ENCODE measurements at regions not wholly inside any gene's neighbourhood (a gene's known extent, or its start where the extent isn't known, plus 50 kb on each side); places are given as distances from the start of the nearest gene placed in this dataset.

DNA sequence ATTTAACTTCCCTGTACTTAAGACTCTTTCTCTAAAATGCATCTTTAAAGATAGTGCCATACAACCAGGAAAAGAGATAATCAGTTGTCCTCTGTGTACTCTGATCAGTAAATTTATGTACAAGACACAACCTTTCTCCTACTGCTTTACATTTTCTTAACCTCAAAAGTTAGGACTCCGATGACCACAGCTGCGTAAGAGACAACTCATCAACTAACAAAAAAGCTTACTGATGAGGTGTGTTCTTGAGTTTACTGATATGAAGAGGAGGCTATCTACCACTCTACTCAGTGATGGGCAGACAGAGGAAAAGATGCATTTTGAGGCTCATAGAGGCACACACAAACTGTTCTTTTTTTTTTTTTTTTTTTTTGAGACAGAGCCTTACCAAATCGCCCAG, 71.4 kb upstream of the HIF1A start:
- no peak for TF ChIP-seq POLR2A (IDR thresholded peaks at IDR 0.05)
- TF ChIP-seq, protein P1, sequence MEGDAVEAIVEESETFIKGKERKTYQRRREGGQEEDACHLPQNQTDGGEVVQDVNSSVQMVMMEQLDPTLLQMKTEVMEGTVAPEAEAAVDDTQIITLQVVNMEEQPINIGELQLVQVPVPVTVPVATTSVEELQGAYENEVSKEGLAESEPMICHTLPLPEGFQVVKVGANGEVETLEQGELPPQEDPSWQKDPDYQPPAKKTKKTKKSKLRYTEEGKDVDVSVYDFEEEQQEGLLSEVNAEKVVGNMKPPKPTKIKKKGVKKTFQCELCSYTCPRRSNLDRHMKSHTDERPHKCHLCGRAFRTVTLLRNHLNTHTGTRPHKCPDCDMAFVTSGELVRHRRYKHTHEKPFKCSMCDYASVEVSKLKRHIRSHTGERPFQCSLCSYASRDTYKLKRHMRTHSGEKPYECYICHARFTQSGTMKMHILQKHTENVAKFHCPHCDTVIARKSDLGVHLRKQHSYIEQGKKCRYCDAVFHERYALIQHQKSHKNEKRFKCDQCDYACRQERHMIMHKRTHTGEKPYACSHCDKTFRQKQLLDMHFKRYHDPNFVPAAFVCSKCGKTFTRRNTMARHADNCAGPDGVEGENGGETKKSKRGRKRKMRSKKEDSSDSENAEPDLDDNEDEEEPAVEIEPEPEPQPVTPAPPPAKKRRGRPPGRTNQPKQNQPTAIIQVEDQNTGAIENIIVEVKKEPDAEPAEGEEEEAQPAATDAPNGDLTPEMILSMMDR (IDR thresholded peaks at IDR 0.05) = no peak
- DNase-seq = no peak
- 93 to 97% methylated on average over 2 to 3 of the region's 3 CpGs for WGBS, 2 donors
- Histone ChIP-seq H3K4me1 (peaks cover 0 to 12% (median 7%) of the 10 kb centered on the region in 3 donors), H3K9me3 (no peaks in the 10 kb centered on the region), H3K4me3 (no peak overlapping the region), H3K27ac (no peak overlapping the region), H3K36me3 (no peaks in the 10 kb centered on the region), H3K27me3 (no peaks in the 10 kb centered on the region)
- intact Hi-C loops (cut with DNase I) = no loop called here

DNA sequence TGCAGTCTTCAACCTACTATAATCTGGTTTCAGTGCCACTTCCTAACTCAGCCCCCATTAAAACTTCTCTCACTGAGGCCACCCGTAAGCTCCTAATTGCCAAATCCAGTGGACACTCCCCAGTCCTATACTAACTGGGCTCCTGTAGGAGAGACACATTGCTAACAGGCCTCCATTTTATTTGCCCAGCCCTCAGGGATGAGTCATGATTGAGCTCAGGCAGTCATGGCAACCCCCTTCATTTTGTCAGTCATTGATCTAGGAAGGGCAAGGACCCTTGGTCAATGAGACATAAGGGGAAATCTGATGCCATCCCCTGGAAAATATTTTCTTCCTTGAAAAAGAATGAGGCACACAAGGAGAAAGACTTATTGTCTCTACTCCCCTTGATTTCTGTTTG, 70.1 kb upstream of the HIF1A start:
- no peaks in the 10 kb centered on the region for H3K27me3 ChIP-seq
- no peak overlapping the region for H3K4me3 ChIP-seq
- H3K27ac ChIP-seq = no peak overlapping the region
- no peaks in the 10 kb centered on the region for H3K9me3 ChIP-seq
- WGBS, 2 donors = 88 to 94% methylated on average over 1 of the region's 1 CpG
- H3K36me3 ChIP-seq = no peaks in the 10 kb centered on the region
- H3K4me1 ChIP-seq = peaks cover 0 to 9% (median 4%) of the 10 kb centered on the region in 3 donors
- TF ChIP-seq POLR2A (IDR thresholded peaks at IDR 0.05) = no peak
- TF ChIP-seq, protein P1 (IDR thresholded peaks at IDR 0.05) = no peak
- DNase-seq = no peak
- intact Hi-C loops (cut with DNase I) = no loop called here

DNA sequence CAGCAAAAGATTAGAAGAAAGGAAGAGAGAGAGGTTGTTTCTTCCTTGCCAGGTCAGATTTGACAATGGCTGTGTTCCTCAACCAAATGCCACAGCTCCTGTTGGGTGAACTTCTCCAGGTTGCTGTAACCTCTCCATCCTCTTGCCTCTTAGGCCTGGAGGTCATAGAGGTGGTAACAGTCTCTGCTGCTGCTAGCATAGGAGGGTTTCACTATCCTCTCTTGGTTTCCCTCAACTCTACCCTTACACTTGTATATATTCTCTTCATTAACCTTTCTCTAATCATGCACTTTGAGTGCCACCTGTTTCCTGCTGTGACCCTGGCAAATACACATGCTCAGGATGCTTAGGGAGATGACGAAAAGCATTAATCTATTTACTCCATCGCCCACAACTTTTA, 67.7 kb upstream of the HIF1A start:
- no peak overlapping the region for H3K27ac ChIP-seq
- H3K27me3 ChIP-seq = no peaks in the 10 kb centered on the region
- no peak overlapping the region for H3K4me3 ChIP-seq
- WGBS, 2 donors = 89 to 90% methylated on average over 2 of the region's 2 CpGs
- no peaks in the 10 kb centered on the region for H3K36me3 ChIP-seq
- intact Hi-C loops (cut with DNase I) = no loop called here
- DNase-seq = no peak
- no peak for TF ChIP-seq POLR2A (IDR thresholded peaks at IDR 0.05)
- TF ChIP-seq, protein P1 (IDR thresholded peaks at IDR 0.05) = no peak
- no peaks in the 10 kb centered on the region for H3K9me3 ChIP-seq
- no peaks in the 10 kb centered on the region for H3K4me1 ChIP-seq

DNA sequence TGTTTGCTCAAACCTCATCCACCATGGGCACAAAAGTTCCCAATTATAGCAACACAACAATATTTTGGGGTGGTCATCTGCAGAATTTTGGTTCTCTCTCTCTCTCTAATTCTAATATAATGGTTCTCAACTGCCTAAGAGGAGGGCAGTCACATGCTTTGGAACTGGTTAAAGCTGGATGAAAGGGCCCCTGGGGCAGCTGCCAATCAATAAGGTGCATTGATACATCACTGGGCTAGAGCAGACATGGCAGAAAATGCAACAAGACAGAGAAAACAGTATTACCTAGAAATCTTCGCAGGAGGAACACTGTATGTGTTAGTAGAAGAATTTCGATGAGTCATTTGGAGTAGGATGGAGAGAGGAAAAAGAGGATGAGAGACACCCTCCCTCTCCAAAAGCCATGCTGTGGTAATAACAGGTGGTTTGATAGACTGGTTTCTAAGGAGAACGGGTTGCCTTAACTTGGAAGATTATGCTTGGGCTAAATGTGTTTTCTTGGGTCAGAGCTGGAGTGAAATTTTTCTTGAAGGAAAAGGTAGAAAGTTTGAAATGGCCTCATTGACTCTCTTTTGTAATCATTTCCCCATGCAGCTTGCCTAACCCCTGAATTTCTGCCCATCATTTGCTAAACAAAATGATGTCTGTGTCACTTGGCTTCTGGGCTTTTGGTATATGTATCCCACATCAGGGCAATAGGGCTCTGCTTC, 67.1 kb upstream of the HIF1A start:
- no peak overlapping the region for H3K4me3 ChIP-seq
- DNase-seq = no peak
- H3K36me3 ChIP-seq = no peaks in the 10 kb centered on the region
- no peaks in the 10 kb centered on the region for H3K4me1 ChIP-seq
- no peak for TF ChIP-seq POLR2A (IDR thresholded peaks at IDR 0.05)
- TF ChIP-seq, protein P1 (IDR thresholded peaks at IDR 0.05) = no peak
- H3K27me3 ChIP-seq = no peaks in the 10 kb centered on the region
- intact Hi-C loops (cut with DNase I) = no loop called here
- no peak overlapping the region for H3K27ac ChIP-seq
- 75 to 90% methylated on average over 3 of the region's 3 CpGs for WGBS, 2 donors
- no peaks in the 10 kb centered on the region for H3K9me3 ChIP-seq

DNA sequence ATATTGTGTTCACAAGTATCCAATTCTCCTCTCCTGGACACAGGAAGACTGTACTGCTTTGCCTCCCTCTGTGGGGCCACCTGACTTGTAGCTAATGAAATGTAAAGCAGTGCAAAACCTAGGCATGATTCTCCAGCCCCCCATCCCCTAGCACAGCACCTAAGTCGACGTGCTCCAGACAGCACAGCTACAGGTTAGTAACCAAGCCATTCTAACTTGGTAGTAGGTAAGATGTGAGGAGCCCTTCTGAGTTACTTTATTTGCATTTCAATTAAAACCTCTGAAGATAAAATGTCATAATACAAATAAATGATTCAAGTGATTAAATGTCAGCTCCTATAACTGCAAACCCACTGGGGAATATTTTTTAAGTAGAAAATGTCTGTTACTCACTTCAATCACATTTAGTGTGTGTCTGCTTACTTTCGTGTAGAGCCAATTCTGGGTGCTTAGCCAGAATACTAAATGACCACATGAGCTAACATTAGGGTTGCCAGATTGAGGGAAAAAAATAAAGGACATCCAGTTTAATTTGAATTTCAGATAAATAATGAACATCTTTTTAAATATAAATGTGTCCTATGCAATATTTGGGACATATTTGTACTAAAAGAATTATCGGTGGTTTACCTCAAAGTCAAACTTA, 64.8 kb upstream of the HIF1A start:
- no peaks in the 10 kb centered on the region for H3K4me1 ChIP-seq
- 78 to 81% methylated on average over 3 to 4 of the region's 4 CpGs for WGBS, 2 donors
- H3K27me3 ChIP-seq = no peaks in the 10 kb centered on the region
- TF ChIP-seq POLR2A (IDR thresholded peaks at IDR 0.05) = no peak
- TF ChIP-seq, protein P1 (IDR thresholded peaks at IDR 0.05) = no peak
- H3K4me3 ChIP-seq = no peak overlapping the region
- no peaks in the 10 kb centered on the region for H3K9me3 ChIP-seq
- no peaks in the 10 kb centered on the region for H3K36me3 ChIP-seq
- no peak overlapping the region for H3K27ac ChIP-seq
- DNase-seq = no peak
- intact Hi-C loops (cut with DNase I) = no loop called here

All from esophagus squamous epithelium (tissue), 5 donors.